C4-2B (cell line): ENCODE measurements at regions not wholly inside any gene's neighbourhood (a gene's known extent, or its start where the extent isn't known, plus 50 kb on each side); places are given as distances from the start of the nearest gene placed in this dataset.

Experiments
- CTCF ChIP-seq: fragments of 450-650 bp; conservative IDR thresholded peaks from 2 replicates; pipeline ENCODE4 v1.5.1; 2017; ENCODE audit warnings: mild to moderate bottlenecking
- ZFX ChIP-seq: fragments of 450-650 bp; IDR thresholded peaks from 2 replicates; pipeline ENCODE4 v1.6.1; 2017

- TF ChIP-seq CTCF, result no peak
- no peak for TF ChIP-seq ZFX
Measured at GRCh38 chr22:49617866-49618676, 209.6 kb downstream of the BRD1 start.
